K562 (cell line): ENCODE measurements at regions not wholly inside any gene's neighbourhood (a gene's known extent, or its start where the extent isn't known, plus 50 kb on each side); places are given as distances from the start of the nearest gene placed in this dataset.

Source experiments
- BHLHE40 ChIP-seq: IDR thresholded peaks from 2 replicates; pipeline ENCODE4 v1.6.1; 2011; ENCODE audit warnings: low read length, improper control_type of control experiment
- CTCF ChIP-seq, 3 experiments: IDR thresholded peaks in 2 of 3; conservative IDR thresholded peaks in 1 of 3; 2 replicates each; pipeline ENCODE4 v1.5.1; 2011 to 2012; ENCODE audit warnings: low read length in 3 of 3, mild to moderate bottlenecking in 3 of 3, control low read depth in 2 of 3, improper control_type of control experiment in 1 of 3, inconsistent platforms in 1 of 3, low read depth in 1 of 3, mixed read lengths in 1 of 3, moderate library complexity in 1 of 3; ENCODE audit not compliant: insufficient read depth in 2 of 3
- CXXC5 ChIP-seq: fragments of 250-450 bp; sonication (Bioruptor Pico); IDR thresholded peaks from 2 replicates; pipeline ENCODE4 v1.8.0; 2022; ENCODE audit warnings: inconsistent platforms, mild to moderate bottlenecking, moderate library complexity
- JUN ChIP-seq, 2 experiments: sonication (generic) in 1 of 2; formaldehyde crosslinking in 1 of 2; IDR thresholded peaks; 2 replicates each; pipeline versions ENCODE4 v1.6.1 to v1.8.0; 2012 to 2022; ENCODE audit warnings: borderline replicate concordance in 2 of 2, mild to moderate bottlenecking in 2 of 2, improper control_type of control experiment in 1 of 2, low read depth in 1 of 2, low read length in 1 of 2, missing genetic modification reagents in 1 of 2
- MYC ChIP-seq, 2 experiments: fragments of 250-450 bp in 1 of 2; sonication (Bioruptor Pico) in 1 of 2; IDR thresholded peaks; 2 replicates each; pipeline versions ENCODE4 v1.5.1 to v1.6.1; 2012 to 2021; ENCODE audit warnings: low read depth in 2 of 2, borderline replicate concordance in 1 of 2, improper control_type of control experiment in 1 of 2, low read length in 1 of 2, mild to moderate bottlenecking in 1 of 2, moderate library complexity in 1 of 2
- SLC30A9 ChIP-seq: fragments of 250-450 bp; sonication (Bioruptor Pico); IDR thresholded peaks from 2 replicates; pipeline ENCODE4 v1.8.0; 2022; ENCODE audit warnings: mild to moderate bottlenecking, moderate library complexity
- SOX6 ChIP-seq: fragments of 450-650 bp; IDR thresholded peaks from 2 replicates; pipeline ENCODE4 v1.6.1; 2014; ENCODE audit warnings: mild to moderate bottlenecking
- SP1 ChIP-seq: sonication (generic); formaldehyde crosslinking; IDR thresholded peaks from 2 replicates; pipeline ENCODE4 v1.8.1; 2022; ENCODE audit warnings: mild to moderate bottlenecking, missing genetic modification reagents
- ZBTB43 ChIP-seq: sonication (generic); formaldehyde crosslinking; IDR thresholded peaks from 2 replicates; pipeline ENCODE4 v1.8.0; 2023; ENCODE audit warnings: mild to moderate bottlenecking, missing genetic modification reagents
- ZNF133 ChIP-seq: fragments of 250-450 bp; sonication (Bioruptor Pico); IDR thresholded peaks from 2 replicates; pipeline ENCODE4 v1.4.0; 2020; ENCODE audit warnings: mild to moderate bottlenecking

GRCh38 chr6:76702187-76702586 lies 629.7 kb upstream of the IMPG1 start:
- TF ChIP-seq ZNF133 (CRISPR knock-in tag) (no peak), CXXC5 (no peak), MYC (IDR thresholded peaks at IDR 0.05; ENCODE audit: low read depth, low read length) (no peak), MYC (CRISPR knock-in tag; IDR thresholded peaks at IDR 0.05; ENCODE audit: borderline replicate concordance, low read depth) (no peak), ZBTB43 (CRISPR knock-in tag) (no peak), JUN (IDR thresholded peaks at IDR 0.05; ENCODE audit: borderline replicate concordance, low read depth, low read length) (no peak), JUN (CRISPR knock-in tag; IDR thresholded peaks at IDR 0.05; ENCODE audit: borderline replicate concordance) (no peak), SLC30A9 (CRISPR knock-in tag) (no peak), CTCF (IDR thresholded peaks at IDR 0.05 in 2 of 3, conservative IDR thresholded peaks at IDR 0.05 in 1 of 3; ENCODE audit: insufficient read depth in 2 of 3, low read depth in 1 of 3, low read length in 3 of 3) (no peak), SOX6 (no peak), SP1 (CRISPR knock-in tag) (no peak), BHLHE40 (no peak)
